NT2/D1 (cell line): ENCODE measurements at regions not wholly inside any gene's neighbourhood (a gene's known extent, or its start where the extent isn't known, plus 50 kb on each side); places are given as distances from the start of the nearest gene placed in this dataset.

Experiments
- SUZ12 ChIP-seq: IDR thresholded peaks from 2 replicates; pipeline ENCODE4 v1.6.1; 2011; ENCODE audit not compliant: insufficient read length, insufficient read depth; ENCODE audit errors: extremely low read depth
- YY1 ChIP-seq: IDR thresholded peaks from 2 replicates; pipeline ENCODE4 v1.6.1; 2011; ENCODE audit not compliant: insufficient read length, insufficient read depth
- ZNF274 ChIP-seq: IDR thresholded peaks from 2 replicates; pipeline ENCODE4 v1.6.1; 2011; ENCODE audit warnings: mild to moderate bottlenecking, low read depth, low read length

GRCh38 chr14:42113358-42114069, 506.8 kb downstream of the LRFN5 start:
- TF ChIP-seq ZNF274: no peak
- no peak for TF ChIP-seq YY1
- TF ChIP-seq SUZ12: no peak
